ENCODE measurements at regions not wholly inside any gene's neighbourhood (a gene's known extent, or its start where the extent isn't known, plus 50 kb on each side); places are given as distances from the start of the nearest gene placed in this dataset.

GRCh38 chr4:81562093-81562492 is 90.4 kb upstream of the RASGEF1B start:
- TF ChIP-seq CTCF (conservative IDR thresholded peaks at IDR 0.05): no peak
- no peak overlapping the region for H3K27ac ChIP-seq

GRCh38 chr4:81557306-81557705 is 85.6 kb upstream of the RASGEF1B start:
- peak overlapping the region; percentile 27 for H3K27ac ChIP-seq
- no peak for TF ChIP-seq CTCF (conservative IDR thresholded peaks at IDR 0.05)

GRCh38 chr4:81555489-81555888 is 83.8 kb upstream of the RASGEF1B start:
- H3K27ac ChIP-seq: peak overlapping the region; percentile 27; the same call in 1 of the 2 replicates
- TF ChIP-seq CTCF (conservative IDR thresholded peaks at IDR 0.05): no peak

- no peak for TF ChIP-seq CTCF (conservative IDR thresholded peaks at IDR 0.05)
These were observed 80.4 kb upstream of the RASGEF1B start for GRCh38 chr4:81552086-81552485.

GRCh38 chr4:81550388-81550859 is 78.7 kb upstream of the RASGEF1B start:
- TF ChIP-seq CTCF (conservative IDR thresholded peaks at IDR 0.05): no peak
- H3K27ac ChIP-seq: peak overlapping the region; percentile 16

More at GRCh38 chr4:81552086-81552485, 80.4 kb upstream of the RASGEF1B start:
- H3K27ac ChIP-seq: no peak overlapping the region

- peak overlapping the region; percentile 16 for H3K27ac ChIP-seq
- TF ChIP-seq CTCF (conservative IDR thresholded peaks at IDR 0.05): no peak
These were observed 78.3 kb upstream of the RASGEF1B start for GRCh38 chr4:81549984-81550383.

GRCh38 chr4:81546777-81547176 is 75.1 kb upstream of the RASGEF1B start:
- H3K27ac ChIP-seq: no peak overlapping the region
- TF ChIP-seq CTCF (conservative IDR thresholded peaks at IDR 0.05): no peak

Measured in VCaP (cell line).